ENCODE measurements at regions not wholly inside any gene's neighbourhood (a gene's known extent, or its start where the extent isn't known, plus 50 kb on each side); places are given as distances from the start of the nearest gene placed in this dataset.

DNA sequence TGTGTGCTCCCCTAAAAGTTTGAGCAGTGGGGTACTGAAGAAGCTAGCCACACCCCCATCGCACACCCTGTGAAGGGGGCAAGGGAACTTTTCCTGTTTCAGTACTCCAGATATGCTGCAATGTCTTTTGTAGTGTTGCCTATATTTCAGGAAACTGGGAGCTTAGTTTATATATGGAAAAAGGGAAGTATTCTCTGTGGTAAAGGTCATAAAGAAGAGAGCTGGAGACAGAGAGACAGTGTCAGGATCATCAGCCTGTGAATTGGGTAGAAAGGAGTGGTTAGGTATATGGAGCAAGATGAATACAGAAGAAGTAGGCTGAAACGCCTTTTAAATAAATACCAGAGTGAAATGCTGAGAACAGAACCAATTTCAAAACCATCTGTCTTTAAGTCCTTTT is 82.2 kb upstream of the C9orf72 start:
- no peak for TF ChIP-seq EZH2phosphoT487 (IDR thresholded peaks at IDR 0.05; ENCODE audit: borderline replicate concordance, low read length)
- TF ChIP-seq, protein P1, sequence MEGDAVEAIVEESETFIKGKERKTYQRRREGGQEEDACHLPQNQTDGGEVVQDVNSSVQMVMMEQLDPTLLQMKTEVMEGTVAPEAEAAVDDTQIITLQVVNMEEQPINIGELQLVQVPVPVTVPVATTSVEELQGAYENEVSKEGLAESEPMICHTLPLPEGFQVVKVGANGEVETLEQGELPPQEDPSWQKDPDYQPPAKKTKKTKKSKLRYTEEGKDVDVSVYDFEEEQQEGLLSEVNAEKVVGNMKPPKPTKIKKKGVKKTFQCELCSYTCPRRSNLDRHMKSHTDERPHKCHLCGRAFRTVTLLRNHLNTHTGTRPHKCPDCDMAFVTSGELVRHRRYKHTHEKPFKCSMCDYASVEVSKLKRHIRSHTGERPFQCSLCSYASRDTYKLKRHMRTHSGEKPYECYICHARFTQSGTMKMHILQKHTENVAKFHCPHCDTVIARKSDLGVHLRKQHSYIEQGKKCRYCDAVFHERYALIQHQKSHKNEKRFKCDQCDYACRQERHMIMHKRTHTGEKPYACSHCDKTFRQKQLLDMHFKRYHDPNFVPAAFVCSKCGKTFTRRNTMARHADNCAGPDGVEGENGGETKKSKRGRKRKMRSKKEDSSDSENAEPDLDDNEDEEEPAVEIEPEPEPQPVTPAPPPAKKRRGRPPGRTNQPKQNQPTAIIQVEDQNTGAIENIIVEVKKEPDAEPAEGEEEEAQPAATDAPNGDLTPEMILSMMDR (IDR thresholded peaks at IDR 0.05; ENCODE audit: low read depth, low read length, poor library complexity, severe bottlenecking): no peak

Data from DOHH2 (cell line).